H1 (cell line): ENCODE measurements at regions not wholly inside any gene's neighbourhood (a gene's known extent, or its start where the extent isn't known, plus 50 kb on each side); places are given as distances from the start of the nearest gene placed in this dataset.

Source experiments
- CHD1 ChIP-seq: IDR thresholded peaks from 2 replicates; pipeline ENCODE4 v1.6.1; 2012; ENCODE audit warnings: low read depth, low read length, improper control_type of control experiment
- CTCF ChIP-seq, 3 experiments: IDR thresholded peaks; 1 replicate in 2 of 3; 2 replicates in 1 of 3; pipeline versions ENCODE4 v1.5.1 to v1.6.1; 2011; ENCODE audit warnings: low read length in 3 of 3, mild to moderate bottlenecking in 3 of 3, inconsistent platforms in 2 of 3, low read depth in 1 of 3, moderate library complexity in 1 of 3; ENCODE audit not compliant: insufficient read depth in 1 of 3; ENCODE audit errors: control extremely low read depth in 1 of 3
- SP1 ChIP-seq: IDR thresholded peaks from 2 replicates; pipeline ENCODE4 v1.6.1; 2011; ENCODE audit warnings: low read depth, low read length
- TAF1 ChIP-seq: IDR thresholded peaks from 2 replicates; pipeline ENCODE4 v1.6.1; 2011; ENCODE audit warnings: mild to moderate bottlenecking, low read depth, low read length

GRCh38 chr11:25242928-25243327, 746.1 kb downstream of the LUZP2 start:
- no peak for TF ChIP-seq CTCF (IDR thresholded peaks at IDR 0.05; ENCODE audit: control extremely low read depth in 1 of 3, insufficient read depth in 1 of 3, low read depth in 1 of 3, low read length in 3 of 3)
- no peak for TF ChIP-seq CHD1
- TF ChIP-seq TAF1 = no peak
- no peak for TF ChIP-seq SP1
